Epithelial cell of prostate (primary cell): ENCODE measurements at regions not wholly inside any gene's neighbourhood (a gene's known extent, or its start where the extent isn't known, plus 50 kb on each side); places are given as distances from the start of the nearest gene placed in this dataset.
"Not testable (repeated sequence)": the region's sequence is repeated elsewhere in the genome, so short reads cannot be mapped to it uniquely, and the experiment has no call there.

ENCODE experiments used
- DNase-seq: peaks from one replicate; pipeline ENCODE4 v3.0.0-alpha.2; 2011; ENCODE audit warnings: low read depth, low spot score
- H3K27ac ChIP-seq: fragments of 450-650 bp; 2 replicates; pipeline ENCODE4 v1.5.1; 2017; ENCODE audit warnings: mild to moderate bottlenecking

DNA sequence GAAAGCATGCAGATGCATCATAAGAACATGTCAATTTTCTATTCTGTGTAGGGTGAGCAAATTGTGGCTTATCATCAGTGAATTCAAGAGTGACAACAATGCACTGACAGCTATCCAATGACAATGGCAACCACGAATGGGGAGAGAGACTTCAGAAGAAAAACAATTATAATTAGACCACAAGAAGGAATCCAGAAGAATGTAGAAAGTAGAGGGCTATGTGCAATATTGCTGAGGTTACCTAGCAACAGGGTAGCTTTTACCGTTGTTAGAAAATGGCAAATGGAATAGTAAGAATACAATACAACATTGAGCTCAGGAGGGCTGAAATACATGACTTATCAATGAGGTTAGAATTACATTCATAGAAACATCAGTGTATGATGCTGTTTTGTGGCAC, 71.1 kb upstream of the SESTD1 start:
- no peak overlapping the region for H3K27ac ChIP-seq
- no peak for DNase-seq

DNA sequence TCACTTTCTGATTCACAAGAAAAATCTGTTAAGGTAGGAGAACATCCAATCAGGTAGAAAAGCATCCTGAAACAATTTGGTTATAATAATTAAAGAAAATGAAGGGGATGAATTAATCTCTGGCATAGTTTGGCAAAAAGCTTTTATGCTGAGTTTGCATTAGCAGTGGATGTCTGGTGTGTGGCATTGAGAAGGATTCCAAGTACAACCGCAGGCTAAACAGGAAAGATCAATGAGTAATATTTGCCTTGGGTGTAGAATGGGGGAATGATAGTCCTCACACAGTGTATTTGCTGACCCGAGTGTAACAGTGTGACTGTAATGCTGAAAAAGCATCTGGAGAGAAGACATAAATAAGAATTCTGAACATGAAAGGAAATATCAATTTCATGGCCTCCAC, 68.3 kb upstream of the SESTD1 start:
- no peak overlapping the region for H3K27ac ChIP-seq
- DNase-seq = peak; percentile 14

GRCh38 chr2:179331061-179331460, 66.4 kb upstream of the SESTD1 start:
- no peak for DNase-seq
- H3K27ac ChIP-seq = no peak overlapping the region

GRCh38 chr2:179322289-179322688, 57.7 kb upstream of the SESTD1 start:
- no peak overlapping the region for H3K27ac ChIP-seq
- DNase-seq = no peak

DNA sequence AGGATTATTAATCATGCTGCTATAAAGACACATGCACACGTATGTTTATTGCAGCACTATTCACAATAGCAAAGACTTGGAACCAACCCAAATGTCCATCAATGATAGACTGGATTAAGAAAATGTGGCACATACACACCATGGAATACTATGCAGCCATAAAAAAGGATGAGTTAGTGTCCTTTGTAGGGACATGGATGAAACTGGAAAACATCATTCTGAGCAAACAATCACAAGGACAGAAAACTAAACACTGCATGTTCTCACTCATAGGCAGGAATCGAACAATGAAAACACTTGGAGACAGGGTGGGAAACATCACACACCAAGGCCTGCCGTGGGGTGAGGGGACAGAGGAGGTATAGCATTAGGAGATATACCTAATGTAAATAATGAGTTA, 56.4 kb upstream of the SESTD1 start:
- H3K27ac ChIP-seq, DNase-seq: not testable (repeated sequence)

DNA sequence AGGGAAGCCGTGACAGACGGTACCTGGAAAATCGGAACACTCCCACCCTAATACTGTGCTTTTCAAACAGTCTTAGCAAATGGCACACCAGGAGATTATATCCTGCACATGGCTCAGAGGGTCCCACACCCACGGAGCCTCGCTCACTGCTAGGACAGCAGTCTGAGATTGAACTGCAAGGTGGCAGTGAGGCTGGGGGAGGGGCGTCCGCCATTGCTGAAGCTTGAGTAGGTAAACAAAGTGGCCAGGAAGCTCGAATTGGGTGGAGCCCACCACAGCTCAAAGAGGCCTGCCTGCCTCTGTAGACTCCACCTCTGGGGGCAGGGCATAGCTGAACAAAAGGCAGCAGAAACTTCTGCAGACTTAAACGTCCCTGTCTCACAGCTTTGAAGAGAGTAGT, 50.1 kb upstream of the SESTD1 start:
- not testable (repeated sequence) for H3K27ac ChIP-seq, DNase-seq
